GM19468 (cell line): ENCODE measurements at regions not wholly inside any gene's neighbourhood (a gene's known extent, or its start where the extent isn't known, plus 50 kb on each side); places are given as distances from the start of the nearest gene placed in this dataset.

Source experiments
- ATAC-seq: cut with Tn5 transposase; IDR thresholded peaks from one replicate; pipeline ENCODE4 v1.9.1; 2021; ENCODE audit warnings: mild to moderate bottlenecking, moderate library complexity, moderate number of reproducible peaks; ENCODE audit not compliant: unreplicated experiment; ENCODE audit errors: extremely low read depth

DNA sequence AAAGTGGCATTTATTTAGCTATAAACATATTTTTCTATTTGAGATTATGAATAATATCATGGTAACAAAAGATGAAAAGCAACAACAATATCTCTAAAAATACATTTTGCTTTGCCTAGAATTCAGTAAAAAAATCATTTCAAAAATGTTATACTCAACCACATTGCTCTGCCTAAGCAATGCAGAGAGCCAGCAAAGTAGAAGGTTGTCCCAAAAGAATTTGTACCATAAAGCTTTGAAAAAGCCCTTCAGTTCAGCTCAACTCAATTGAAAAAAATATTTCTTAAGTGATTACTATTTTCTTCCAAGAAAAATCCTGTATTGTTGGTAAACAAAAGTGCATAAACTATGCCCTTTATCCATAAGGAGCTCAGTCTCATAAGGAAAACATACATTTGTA is 301.2 kb upstream of the ARSJ start:
- ATAC-seq = no peak

DNA sequence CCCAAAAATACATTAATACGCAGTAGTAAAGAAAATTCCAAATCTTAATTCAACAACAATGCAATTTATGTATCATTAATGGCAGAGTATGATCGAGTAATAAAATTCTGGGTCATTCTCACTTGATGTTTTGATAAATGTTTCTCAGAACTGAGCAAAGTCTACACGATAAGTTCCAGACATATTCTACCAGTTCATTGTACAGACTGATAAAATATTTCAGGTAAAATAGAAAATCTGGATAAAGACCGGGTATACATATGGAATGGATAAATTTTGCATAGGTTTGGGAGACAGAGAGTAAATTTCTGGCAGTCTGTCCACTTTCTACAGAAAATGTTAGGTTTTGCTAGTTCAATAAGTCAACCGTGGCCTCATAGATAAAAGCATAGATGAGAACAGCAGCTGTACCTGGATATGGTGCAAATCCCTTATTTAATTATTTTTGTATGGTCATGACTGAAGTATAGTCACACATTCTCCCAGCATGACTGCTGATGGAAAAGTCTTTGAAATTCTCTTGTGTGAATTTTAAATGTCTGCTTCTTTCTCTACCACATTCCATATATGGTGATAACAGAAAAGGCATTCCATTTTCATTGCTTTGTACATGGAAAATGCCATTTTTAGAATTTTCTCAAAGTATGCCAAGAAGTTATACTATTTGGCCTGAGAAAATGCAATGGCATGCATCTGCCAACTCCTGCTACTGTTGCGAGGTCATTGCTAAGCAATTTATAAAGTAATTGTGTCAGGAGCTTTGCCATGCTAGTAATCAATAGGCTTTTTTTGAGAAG is 301.9 kb upstream of the ARSJ start:
- ATAC-seq = no peak

DNA sequence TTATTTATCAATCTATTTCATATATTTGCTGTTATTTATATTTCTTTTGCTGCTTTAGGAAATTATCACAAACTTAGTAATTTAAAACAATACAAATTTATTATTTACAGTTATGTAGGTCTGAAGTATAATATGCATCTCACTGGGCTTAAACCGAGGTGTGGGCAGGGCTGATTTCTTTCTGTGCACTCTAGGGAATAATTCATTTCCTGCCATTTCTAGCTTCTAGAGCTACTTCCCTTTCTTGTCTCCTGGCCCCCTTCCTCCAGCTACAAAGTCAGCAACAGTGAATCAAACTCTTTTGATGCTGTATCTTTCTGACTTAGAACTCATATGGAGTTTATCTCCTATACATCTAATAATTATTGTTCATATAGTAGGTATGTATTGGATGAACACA is 303.5 kb upstream of the ARSJ start:
- no peak for ATAC-seq

DNA sequence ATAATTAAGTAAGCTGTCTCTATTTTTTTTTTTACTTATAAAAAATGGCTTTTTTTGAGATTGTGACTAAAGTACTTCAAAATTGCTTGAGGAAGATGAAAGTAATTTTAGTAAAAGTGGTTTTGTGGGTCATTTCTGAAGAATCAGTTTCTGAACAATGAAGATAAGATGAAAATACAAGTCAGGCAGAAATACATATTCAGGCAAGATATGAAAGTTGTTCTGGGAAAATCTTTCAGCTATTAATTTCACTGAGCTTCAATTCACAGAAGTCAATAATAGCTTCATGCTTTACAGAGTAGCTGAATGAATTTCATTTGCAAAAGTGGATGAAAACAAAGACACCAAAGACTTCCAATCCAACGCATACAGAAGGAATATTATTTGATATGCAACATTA is 305.2 kb upstream of the ARSJ start:
- no peak for ATAC-seq

DNA sequence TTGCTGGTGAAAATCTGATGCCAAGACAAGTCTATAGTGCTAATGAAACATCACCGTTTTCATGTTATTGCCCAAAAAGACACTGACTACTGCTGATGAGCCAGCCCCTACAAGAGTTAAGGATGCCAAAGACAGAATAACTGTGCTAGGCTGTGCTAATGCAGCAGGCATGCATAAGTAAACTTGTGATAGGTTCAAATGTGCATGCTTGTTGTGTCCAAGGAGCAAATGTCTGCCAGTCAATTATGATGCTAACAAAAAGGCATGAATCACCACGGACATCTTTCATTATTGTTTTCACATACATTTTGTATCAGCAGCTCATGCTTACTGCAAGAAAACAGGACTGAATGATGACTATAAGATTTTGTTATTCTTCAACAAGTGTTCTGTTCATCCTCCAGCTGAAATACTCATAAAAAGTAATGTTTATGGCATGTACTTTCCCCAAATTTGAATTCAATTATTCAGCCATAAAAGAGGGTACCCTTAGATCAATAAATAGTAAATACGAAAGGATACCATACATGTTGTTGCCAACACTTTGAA is 306.9 kb upstream of the ARSJ start:
- no peak for ATAC-seq

DNA sequence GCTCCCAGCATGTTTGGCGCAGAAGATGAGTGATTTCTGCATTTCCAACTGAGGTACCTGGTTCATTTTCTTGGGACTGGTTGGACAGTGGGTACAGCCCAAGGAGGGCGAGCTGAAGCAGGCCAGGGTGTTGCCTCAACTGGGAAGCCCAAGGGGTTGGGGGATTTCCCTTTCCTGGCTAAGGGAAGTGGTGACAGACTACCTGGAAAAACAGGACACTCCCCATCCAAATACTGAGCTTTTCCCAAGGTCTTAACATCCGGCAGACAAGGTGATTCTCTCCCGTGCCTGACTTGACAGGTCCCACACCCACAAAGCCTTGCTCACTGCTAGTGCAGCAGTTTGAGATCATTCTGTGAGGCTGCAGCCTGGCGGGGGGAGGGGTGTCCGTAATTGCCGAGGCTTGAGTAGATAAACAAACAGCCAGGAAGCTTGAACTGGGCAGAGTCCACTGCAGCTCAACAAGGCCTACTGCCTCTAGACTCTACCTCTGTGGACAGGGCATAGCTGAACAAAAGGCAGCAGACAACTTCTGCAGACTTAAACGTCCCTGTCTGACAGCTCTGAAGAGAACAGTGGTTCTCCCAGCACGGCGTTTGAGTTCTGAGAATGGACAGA is 307.7 kb upstream of the ARSJ start:
- no peak for ATAC-seq

DNA sequence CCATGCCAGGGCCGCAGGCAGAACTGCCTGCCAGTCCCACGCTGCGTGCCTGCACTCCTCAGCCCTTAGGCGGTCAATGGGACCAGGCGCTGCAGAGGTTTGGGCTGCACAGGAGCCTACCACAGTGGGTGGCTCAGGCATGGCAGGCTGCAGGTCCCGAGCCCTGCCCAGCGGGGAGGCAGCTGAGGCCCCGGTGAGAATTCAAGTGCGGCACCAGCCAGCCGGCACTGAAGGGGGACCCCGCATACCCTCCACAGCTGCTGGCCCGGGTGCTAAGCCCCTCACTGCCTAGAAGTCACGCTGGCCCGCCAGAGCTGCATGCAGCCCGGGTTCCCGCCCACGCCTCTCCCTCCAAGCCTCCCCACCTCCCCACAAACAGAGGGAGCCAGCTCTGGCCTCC is 302.5 kb upstream of the UGT8 start:
- no peak for ATAC-seq

DNA sequence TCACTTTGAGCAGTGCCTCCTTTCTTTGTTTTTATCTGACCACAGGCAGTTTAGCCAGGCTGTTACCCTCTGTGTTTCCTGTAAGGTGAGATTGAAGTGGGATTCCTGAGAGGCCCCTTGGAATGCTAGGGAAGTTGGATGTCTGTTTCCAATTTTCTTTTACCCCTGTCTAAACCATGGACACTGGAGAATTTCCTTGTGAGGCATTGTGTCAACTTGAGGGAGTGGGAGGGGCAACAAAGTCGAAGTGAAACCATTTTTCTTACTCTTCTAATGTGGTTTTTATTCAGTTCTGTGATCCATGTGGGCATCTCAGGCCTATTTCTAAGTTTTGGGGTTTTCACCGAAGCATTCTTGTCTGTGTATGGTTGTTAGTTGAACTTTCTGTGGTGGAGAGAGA is 296.1 kb upstream of the UGT8 start:
- no peak for ATAC-seq

DNA sequence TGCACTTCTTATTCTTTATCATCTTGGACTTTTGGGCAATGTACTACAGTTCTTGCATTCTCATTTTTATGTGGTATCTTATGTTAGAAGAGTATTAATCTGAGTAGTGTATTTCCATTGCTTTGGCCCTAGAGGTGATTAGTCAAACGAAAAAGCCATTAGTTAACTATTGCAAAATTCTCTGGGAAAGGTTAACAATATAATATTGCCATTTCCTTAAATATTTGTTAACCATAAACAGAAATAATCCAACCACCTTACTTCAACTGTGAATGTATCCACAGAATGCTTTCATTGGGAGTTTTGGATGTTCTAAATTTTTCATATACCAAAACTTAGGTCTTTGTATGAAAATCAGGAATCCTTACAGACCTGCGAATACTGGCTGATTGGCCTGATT is 294.6 kb upstream of the UGT8 start:
- no peak for ATAC-seq

DNA sequence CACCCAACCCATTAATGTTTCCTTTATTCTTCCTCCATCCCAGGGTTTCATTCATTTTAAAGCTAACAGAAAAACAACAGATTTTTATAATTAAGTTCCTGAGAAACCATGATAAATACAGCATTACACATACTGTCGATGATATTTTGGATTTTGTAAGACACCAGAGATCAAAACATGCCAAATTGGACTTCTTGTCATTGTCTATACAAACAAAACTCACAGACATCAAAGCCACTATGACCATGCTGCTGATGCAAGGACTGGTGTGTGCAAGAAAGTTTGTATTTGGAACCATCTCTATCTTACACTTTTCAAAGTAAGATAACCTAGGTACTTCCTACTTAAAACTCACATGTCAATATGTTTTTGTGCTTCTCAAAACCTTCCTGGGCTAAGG is 294.0 kb upstream of the UGT8 start:
- ATAC-seq = no peak

DNA sequence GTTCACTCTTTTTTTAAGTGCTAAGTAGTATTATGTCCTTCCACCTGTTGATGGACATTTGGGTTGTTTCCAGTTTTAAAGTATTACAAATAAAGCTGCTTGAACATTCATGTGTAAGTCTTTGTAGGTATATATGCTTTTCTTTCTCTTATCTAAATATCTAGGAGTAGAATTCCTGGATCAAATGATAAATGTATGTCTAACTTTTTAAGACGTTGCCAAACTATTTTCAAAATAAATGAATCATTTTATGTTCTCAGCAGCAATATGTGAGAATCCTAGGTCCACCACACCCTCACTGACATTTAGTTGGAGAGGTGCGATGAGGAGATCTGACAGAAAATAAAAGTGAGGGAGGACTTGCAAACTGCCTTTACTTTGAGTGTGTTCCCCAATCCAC is 291.7 kb upstream of the UGT8 start:
- no peak for ATAC-seq

DNA sequence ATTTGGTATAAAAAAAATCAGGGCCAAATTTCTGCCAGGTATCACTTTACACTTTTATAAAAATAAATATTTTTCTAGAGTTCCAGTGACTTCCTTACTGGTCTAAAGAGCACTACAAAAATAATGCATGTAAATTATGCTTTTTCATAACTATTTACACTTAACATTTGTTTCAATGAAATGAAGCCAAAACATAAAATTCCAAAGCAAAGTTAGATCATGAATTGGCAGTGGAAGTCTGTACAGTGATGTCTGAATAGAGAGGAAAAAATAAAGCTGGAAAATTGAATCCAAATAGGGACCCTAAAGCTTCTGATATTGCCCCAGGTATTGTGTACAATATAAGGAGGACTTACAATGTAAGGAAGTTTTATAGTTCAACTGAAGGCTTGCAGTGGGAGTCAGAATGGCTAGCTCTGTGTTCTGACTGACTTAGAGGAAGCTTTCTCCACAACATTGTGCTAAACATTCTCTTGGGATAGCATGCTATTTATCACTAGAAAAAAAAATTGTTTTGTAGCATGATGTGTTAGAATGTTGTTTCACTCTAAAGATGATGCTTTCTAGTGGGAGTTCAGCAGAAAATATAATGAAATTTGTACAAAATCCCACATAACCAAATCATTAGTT is 288.2 kb upstream of the UGT8 start:
- ATAC-seq = no peak

DNA sequence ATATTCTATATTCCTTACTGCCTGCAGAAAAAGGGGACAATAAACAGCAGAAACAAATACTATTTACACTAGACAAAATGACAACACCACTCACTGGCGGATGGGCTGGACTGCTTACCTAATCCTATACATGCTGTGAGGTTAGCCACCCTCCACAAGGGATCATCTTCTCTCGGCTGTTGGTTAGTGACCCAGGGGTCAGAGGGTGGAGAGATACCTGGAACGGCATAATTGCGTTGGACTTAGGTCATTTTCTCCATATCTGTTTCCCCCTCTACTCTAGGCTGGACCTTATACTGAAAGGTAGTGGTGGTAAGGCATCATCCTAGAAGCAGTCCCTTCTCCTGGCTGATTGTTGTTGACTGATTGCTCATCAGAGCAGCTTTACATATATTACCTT is 286.8 kb upstream of the UGT8 start:
- no peak for ATAC-seq

DNA sequence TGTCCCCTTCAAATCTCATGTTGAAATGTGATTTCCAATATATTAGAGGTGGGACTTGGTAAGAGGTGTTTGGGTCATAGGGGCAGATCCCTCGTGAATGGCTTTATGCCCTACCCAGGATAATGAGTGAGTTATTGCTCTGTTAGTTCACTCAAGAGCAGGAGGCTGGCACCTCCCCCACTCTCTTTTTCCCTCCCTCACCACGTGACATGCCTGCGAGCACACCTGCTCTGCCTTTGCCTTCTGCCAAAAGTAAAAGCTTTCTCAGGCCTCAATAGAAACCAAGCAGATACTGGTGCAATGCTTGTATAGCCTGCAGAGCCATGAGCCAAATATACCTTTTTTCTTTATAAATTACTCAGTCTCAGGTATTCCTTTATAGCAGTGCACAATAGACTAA is 286.3 kb upstream of the UGT8 start:
- peak; percentile 46 for ATAC-seq

DNA sequence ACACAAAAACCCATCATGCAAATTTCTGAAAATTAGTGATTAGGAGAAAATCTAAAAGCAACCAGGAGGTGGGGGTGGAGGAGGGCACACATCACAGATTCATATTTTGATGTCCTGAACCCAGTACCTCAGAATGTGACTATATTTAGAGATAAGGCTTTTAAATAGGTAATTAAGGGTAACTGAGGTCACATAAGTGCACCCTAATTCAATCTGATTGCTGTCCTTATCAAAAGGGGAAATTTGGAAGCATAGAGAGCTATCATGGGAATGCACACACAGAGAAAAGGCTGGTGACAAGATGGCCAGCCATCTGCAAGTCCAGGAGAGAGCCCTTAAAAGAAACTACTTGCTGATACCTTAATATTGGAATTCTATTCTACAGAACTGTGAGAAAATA is 281.8 kb upstream of the UGT8 start:
- ATAC-seq = no peak

DNA sequence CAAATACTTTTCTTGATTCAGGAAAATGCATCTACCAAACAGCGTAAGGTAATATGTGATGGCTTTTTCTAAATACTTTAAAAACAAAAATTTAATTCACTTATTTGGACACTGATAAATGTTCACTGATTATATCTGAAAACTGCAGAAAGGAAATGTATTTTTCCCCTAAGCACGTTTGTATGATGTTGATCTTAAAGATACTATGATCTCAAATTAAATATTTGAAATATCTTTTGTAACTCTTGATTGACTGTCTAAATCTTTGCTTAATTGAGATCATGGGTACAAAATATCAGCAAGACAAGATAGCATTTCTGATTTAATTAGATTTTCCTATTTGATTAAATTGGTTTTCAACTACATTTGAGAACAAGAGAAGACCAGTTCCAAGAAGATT is 281.0 kb upstream of the UGT8 start:
- ATAC-seq = no peak

DNA sequence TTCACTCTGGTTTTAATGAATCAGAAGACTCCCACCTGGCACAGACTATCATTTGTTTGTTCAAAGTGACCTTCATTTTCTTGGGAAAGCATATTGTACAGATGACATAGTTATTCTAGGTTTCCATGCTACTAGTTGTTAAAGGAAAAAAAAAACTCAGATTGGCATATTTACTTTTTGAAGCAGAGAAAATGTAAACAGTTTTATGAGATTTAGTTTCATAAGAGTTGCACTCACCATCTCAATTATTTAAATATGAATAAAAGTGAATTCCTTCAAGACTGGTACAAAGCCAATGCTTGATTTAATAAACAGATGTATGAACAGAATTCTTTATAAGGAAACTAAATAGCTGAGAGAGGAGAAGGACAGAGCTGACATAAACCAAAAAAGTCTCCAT is 280.3 kb upstream of the UGT8 start:
- ATAC-seq = no peak

DNA sequence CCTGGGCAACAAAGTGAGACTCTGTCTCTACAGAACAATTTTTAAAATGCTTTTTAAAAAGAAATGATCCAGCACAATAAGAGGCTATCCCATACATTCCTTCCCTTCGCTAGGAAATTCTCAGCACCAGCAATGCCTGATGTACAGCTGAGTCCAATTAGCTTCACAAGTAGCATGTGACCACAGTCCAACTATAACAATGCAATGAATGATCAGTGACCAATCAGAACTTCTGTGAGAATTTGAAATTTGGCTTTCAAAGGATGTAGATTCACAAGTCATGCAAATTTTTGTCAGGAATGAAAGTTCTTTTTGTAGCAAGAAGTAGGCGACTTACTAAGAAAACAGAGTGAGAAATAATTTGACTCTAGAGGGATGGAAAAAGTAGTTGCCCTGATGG is 278.5 kb upstream of the UGT8 start:
- no peak for ATAC-seq

DNA sequence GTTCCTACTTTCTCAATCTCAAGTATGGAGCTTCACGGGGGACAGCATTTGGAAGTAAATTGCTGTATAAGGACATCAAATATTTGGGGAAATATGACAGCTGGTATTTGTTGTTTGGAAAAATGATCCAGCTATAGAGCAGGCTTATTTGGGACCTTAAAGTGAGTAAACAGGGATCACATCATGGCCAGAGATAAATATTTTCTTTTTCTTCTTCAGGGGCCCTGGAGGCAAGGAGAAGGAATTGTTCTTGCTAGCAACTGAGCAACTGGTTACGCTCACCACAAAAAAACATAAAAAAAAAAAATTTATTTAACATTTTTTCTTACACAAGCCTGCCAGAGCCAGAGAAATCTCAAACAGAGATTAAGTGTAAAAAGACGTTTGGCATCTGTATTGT is 277.2 kb upstream of the UGT8 start:
- ATAC-seq = no peak

DNA sequence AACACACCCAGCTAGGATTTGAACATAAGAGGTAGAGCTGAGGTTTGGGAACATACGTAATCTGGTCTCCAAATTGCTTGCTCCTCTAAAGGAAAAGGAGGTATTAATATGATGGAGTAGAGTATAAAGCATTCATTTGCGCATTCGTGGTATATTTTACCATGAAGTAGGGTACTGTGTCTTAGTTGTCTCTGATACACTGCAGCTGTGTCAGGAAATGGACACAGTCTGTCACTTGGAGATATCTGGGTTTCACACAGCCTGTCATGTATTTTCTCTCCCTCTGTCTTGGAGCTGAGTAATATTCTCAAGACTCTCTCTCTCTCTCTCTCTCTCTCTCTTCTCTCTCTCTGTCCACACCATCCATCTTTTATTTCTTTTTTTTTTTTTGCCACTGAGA is 274.8 kb upstream of the UGT8 start:
- no peak for ATAC-seq

DNA sequence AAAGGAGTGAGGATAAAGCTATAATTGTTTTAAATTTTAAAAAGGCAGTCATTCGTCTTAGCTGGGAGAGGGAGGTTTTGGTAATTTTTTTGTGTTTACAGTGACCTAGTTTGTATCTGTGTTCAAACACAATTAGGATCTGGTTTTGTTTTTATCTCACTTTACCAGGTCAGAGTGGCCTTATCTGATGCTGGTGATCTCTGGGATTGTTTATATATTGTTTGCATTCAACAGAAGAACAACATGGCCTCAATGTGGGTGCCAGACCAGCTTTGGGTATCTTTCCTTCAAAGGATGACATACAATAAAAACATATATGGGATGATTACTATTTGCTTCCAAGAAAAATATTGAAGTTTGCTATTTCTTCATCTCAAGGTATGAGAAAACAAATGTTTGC is 272.2 kb upstream of the UGT8 start:
- ATAC-seq = no peak
